OCI-LY7 (cell line): ENCODE measurements at regions not wholly inside any gene's neighbourhood (a gene's known extent, or its start where the extent isn't known, plus 50 kb on each side); places are given as distances from the start of the nearest gene placed in this dataset.

Experiments used
- EZH2phosphoT487 ChIP-seq: fragments of 200-600 bp; sonication (generic); IDR thresholded peaks from 2 replicates; pipeline ENCODE4 v1.6.1; 2018; ENCODE audit warnings: low read depth, borderline replicate concordance, mild to moderate bottlenecking, mixed run types, antibody characterized with exemption, low read length, moderate library complexity, mixed read lengths
- TF ChIP-seq, protein P1 (sequence below): fragments of 200-600 bp; sonication (generic); conservative IDR thresholded peaks from 2 replicates; pipeline ENCODE4 v1.5.1; 2014; ENCODE audit warnings: mild to moderate bottlenecking, antibody characterized with exemption, low read length, moderate library complexity, mixed read lengths

DNA sequence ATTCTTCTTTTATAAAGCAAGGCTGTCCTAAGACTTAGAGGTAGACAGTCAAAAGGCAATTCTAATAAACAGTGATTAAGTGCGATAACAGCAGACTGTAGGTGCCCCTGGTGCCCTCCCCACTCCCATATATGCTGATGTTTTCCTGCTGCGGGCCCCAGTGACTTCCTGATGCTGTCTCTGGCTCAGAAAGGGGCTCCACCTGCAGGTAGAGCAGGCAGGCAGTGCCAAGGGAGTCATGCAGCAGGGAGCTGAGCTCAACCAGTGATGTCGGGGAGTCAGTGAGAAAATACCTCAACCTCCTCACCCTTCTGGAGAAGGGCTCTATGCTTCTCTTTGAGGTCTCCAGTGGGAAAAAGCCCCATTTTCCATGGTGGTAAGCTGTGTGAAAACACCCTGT is 126.7 kb upstream of the SSTR4 start:
- TF ChIP-seq, protein P1, sequence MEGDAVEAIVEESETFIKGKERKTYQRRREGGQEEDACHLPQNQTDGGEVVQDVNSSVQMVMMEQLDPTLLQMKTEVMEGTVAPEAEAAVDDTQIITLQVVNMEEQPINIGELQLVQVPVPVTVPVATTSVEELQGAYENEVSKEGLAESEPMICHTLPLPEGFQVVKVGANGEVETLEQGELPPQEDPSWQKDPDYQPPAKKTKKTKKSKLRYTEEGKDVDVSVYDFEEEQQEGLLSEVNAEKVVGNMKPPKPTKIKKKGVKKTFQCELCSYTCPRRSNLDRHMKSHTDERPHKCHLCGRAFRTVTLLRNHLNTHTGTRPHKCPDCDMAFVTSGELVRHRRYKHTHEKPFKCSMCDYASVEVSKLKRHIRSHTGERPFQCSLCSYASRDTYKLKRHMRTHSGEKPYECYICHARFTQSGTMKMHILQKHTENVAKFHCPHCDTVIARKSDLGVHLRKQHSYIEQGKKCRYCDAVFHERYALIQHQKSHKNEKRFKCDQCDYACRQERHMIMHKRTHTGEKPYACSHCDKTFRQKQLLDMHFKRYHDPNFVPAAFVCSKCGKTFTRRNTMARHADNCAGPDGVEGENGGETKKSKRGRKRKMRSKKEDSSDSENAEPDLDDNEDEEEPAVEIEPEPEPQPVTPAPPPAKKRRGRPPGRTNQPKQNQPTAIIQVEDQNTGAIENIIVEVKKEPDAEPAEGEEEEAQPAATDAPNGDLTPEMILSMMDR = no peak
- no peak for TF ChIP-seq EZH2phosphoT487
